ENCODE measurements at regions not wholly inside any gene's neighbourhood (a gene's known extent, or its start where the extent isn't known, plus 50 kb on each side); places are given as distances from the start of the nearest gene placed in this dataset.

- Histone ChIP-seq H2AFZ (ENCODE audit: insufficient read depth, low read length, poor library complexity) (no peak overlapping the region), H3K4me1 (ENCODE audit: control insufficient read depth in 1 of 2, insufficient read depth in 2 of 2, low read length in 2 of 2) (no peaks in the 10 kb centered on the region), H3K4me2 (ENCODE audit: low read length) (no peak overlapping the region), H3K27ac (ENCODE audit: low read depth, low read length) (no peak overlapping the region), H3K18ac (ENCODE audit: low read length) (no peak overlapping the region), H3K79me1 (ENCODE audit: low read length) (no peaks in the 10 kb centered on the region), H4K12ac (ENCODE audit: low read depth, low read length) (no peak overlapping the region), H2BK12ac (ENCODE audit: low read length) (no peak overlapping the region), H4K8ac (ENCODE audit: low read depth, low read length) (no peak overlapping the region), H3K27me3 (ENCODE audit: insufficient read depth, low read length) (no peaks in the 10 kb centered on the region), H4K91ac (ENCODE audit: low read depth, low read length) (no peak overlapping the region), H3K9me3 (ENCODE audit: insufficient read depth, low read depth, low read length) (no peaks in the 10 kb centered on the region), H3K79me2 (ENCODE audit: control insufficient read depth, insufficient read depth, low read length, poor library complexity) (no peaks in the 10 kb centered on the region), H3K23ac (ENCODE audit: low read length) (no peak overlapping the region), H2BK120ac (ENCODE audit: insufficient read depth, low read length, poor library complexity) (no peak overlapping the region), H3K36me3 (ENCODE audit: control insufficient read depth in 1 of 2, insufficient read depth in 2 of 2, low read length in 2 of 2) (no peaks in the 10 kb centered on the region), H2BK5ac (ENCODE audit: low read depth, low read length, poor library complexity) (no peak overlapping the region), H3K4ac (ENCODE audit: low read depth, low read length) (no peak overlapping the region), H3K9ac (ENCODE audit: low read length) (no peak overlapping the region), H3K4me3 (ENCODE audit: low read depth, low read length) (no peak overlapping the region), H2AK5ac (ENCODE audit: low read length) (no peak overlapping the region), H3K14ac (ENCODE audit: low read length) (no peak overlapping the region)
- no peak for DNase-seq
- no CpG with 5 or more reads among the region's 2 CpGs for WGBS (ENCODE audit: extremely low coverage, insufficient coverage, insufficient read length)
Observed at GRCh38 chr7:46802479-46802878, 779.4 kb downstream of the TNS3 start.

DNA sequence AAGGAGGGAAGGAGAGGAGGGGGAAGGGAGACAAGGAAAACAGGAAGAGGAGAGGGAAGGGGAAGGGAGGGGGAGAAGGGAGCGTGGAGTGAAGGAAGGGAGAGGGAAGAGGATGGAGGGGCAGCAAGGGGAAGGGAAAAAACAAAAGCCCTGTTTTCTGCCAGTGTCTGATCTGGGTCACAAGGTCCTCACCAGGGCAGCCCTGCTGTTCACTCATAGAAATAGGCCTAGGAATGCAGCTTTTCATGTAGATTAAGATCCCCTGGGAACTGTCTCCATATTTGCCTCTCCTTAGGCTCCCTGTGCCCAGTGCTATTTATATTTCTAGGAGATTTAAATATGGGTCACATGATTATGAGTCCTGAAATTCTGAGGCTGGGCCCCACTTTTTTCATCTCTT is 790.7 kb downstream of the TNS3 start:
- H3K4ac ChIP-seq (ENCODE audit: low read depth, low read length): no peak overlapping the region
- H2AFZ ChIP-seq (ENCODE audit: insufficient read depth, low read length, poor library complexity): no peak overlapping the region
- H2BK12ac ChIP-seq (ENCODE audit: low read length): no peak overlapping the region
- H3K4me1 ChIP-seq (ENCODE audit: control insufficient read depth in 1 of 2, insufficient read depth in 2 of 2, low read length in 2 of 2): no peaks in the 10 kb centered on the region
- H3K79me2 ChIP-seq (ENCODE audit: control insufficient read depth, insufficient read depth, low read length, poor library complexity): no peaks in the 10 kb centered on the region
- H3K23ac ChIP-seq (ENCODE audit: low read length): no peak overlapping the region
- H3K27ac ChIP-seq (ENCODE audit: low read depth, low read length): no peak overlapping the region
- no peaks in the 10 kb centered on the region for H3K79me1 ChIP-seq (ENCODE audit: low read length)
- H2BK5ac ChIP-seq (ENCODE audit: low read depth, low read length, poor library complexity): no peak overlapping the region
- H4K91ac ChIP-seq (ENCODE audit: low read depth, low read length): no peak overlapping the region
- no peaks in the 10 kb centered on the region for H3K36me3 ChIP-seq (ENCODE audit: control insufficient read depth in 1 of 2, insufficient read depth in 2 of 2, low read length in 2 of 2)
- no peak overlapping the region for H4K8ac ChIP-seq (ENCODE audit: low read depth, low read length)
- H3K27me3 ChIP-seq (ENCODE audit: insufficient read depth, low read length): no peaks in the 10 kb centered on the region
- WGBS (ENCODE audit: extremely low coverage, insufficient coverage, insufficient read length): 100% methylated on average over 1 of the region's 1 CpG
- H2AK5ac ChIP-seq (ENCODE audit: low read length): no peak overlapping the region
- H3K4me2 ChIP-seq (ENCODE audit: low read length): no peak overlapping the region
- H3K18ac ChIP-seq (ENCODE audit: low read length): no peak overlapping the region
- no peak overlapping the region for H3K9ac ChIP-seq (ENCODE audit: low read length)
- no peak overlapping the region for H3K4me3 ChIP-seq (ENCODE audit: low read depth, low read length)
- no peak overlapping the region for H4K12ac ChIP-seq (ENCODE audit: low read depth, low read length)
- DNase-seq: no peak
- no peak overlapping the region for H3K14ac ChIP-seq (ENCODE audit: low read length)
- no peaks in the 10 kb centered on the region for H3K9me3 ChIP-seq (ENCODE audit: insufficient read depth, low read depth, low read length)
- no peak overlapping the region for H2BK120ac ChIP-seq (ENCODE audit: insufficient read depth, low read length, poor library complexity)

DNA sequence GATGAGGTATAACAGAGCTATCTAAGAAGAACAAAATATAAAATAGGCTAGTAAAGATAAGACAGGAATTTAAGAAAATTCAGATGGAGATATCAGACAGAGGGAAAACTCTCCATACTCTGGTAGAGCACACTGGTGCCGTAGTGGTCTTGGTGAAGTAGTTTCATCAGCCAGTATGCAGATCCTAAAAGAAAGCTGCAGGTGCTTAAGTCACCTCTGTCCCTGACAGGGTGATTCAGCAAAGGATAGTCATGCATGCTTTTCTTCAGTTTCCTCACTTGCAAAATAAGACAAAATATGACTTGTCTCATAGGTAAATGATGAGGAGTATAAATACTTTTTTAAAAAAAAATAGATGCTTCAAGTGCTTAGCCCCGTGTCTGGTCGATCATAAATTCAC is 794.9 kb downstream of the TNS3 start:
- no peak for DNase-seq
- Histone ChIP-seq H3K4me3 (ENCODE audit: low read depth, low read length) (no peak overlapping the region), H3K27me3 (ENCODE audit: insufficient read depth, low read length) (no peaks in the 10 kb centered on the region)

DNA sequence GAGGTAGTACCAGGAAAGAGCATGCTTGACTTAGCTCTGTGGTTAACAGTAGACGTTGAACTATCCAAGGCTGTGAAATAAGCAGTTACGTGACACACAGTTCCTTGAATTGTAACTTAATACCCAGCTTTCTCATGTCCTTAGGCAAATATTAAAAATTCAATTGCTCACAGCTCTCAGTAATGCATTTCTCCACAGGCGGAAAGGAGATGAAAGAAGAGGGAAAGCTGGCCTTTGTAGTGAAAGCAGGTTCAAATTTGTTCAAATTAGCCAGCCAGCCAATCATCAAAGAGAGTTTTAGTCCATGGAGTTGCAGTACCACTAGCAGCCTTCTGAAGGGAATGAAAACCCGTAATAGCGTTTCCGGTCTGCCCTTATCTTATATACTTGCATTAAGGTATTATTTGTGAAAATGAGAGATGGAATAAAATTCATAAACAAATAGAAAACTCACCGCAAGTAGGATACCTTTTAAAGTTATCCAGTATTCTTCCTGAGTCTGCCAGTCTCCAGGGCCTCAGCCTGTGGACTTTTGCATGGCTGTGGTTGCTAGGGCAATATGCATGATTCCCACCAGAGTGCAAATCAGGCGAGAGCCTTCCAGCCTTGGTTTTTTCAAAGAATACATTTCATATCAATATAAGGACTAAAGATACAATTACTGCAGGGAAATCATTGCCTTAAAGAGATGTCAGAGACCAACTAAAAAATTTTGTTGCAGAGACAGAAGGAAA is 795.5 kb downstream of the TNS3 start:
- H3K18ac ChIP-seq (ENCODE audit: low read length): no peak overlapping the region
- no peak overlapping the region for H3K4me3 ChIP-seq (ENCODE audit: low read depth, low read length)
- no peak for DNase-seq
- no peaks in the 10 kb centered on the region for H3K9me3 ChIP-seq (ENCODE audit: insufficient read depth, low read depth, low read length)
- H4K8ac ChIP-seq (ENCODE audit: low read depth, low read length): no peak overlapping the region
- no peaks in the 10 kb centered on the region for H3K79me1 ChIP-seq (ENCODE audit: low read length)
- H3K4me1 ChIP-seq (ENCODE audit: control insufficient read depth in 1 of 2, insufficient read depth in 2 of 2, low read length in 2 of 2): no peaks in the 10 kb centered on the region
- H2BK5ac ChIP-seq (ENCODE audit: low read depth, low read length, poor library complexity): no peak overlapping the region
- H4K12ac ChIP-seq (ENCODE audit: low read depth, low read length): no peak overlapping the region
- H3K27me3 ChIP-seq (ENCODE audit: insufficient read depth, low read length): no peaks in the 10 kb centered on the region
- H3K36me3 ChIP-seq (ENCODE audit: control insufficient read depth in 1 of 2, insufficient read depth in 2 of 2, low read length in 2 of 2): no peaks in the 10 kb centered on the region
- H2BK12ac ChIP-seq (ENCODE audit: low read length): no peak overlapping the region
- H2AFZ ChIP-seq (ENCODE audit: insufficient read depth, low read length, poor library complexity): no peak overlapping the region
- no peak overlapping the region for H2AK5ac ChIP-seq (ENCODE audit: low read length)
- no peak overlapping the region for H2BK120ac ChIP-seq (ENCODE audit: insufficient read depth, low read length, poor library complexity)
- H3K4me2 ChIP-seq (ENCODE audit: low read length): no peak overlapping the region
- no peak overlapping the region for H3K4ac ChIP-seq (ENCODE audit: low read depth, low read length)
- H3K27ac ChIP-seq (ENCODE audit: low read depth, low read length): no peak overlapping the region
- no peaks in the 10 kb centered on the region for H3K79me2 ChIP-seq (ENCODE audit: control insufficient read depth, insufficient read depth, low read length, poor library complexity)
- no peak overlapping the region for H3K9ac ChIP-seq (ENCODE audit: low read length)
- no peak overlapping the region for H3K23ac ChIP-seq (ENCODE audit: low read length)
- no CpG with 5 or more reads among the region's 8 CpGs for WGBS (ENCODE audit: extremely low coverage, insufficient coverage, insufficient read length)
- H4K91ac ChIP-seq (ENCODE audit: low read depth, low read length): no peak overlapping the region
- H3K14ac ChIP-seq (ENCODE audit: low read length): no peak overlapping the region

More for the DNA sequence above, 794.9 kb downstream of the TNS3 start:
- no peaks in the 10 kb centered on the region for H3K79me2 ChIP-seq (ENCODE audit: control insufficient read depth, insufficient read depth, low read length, poor library complexity)
- WGBS (ENCODE audit: extremely low coverage, insufficient coverage, insufficient read length): no CpG with 5 or more reads among the region's 3 CpGs
- H3K4me1 ChIP-seq (ENCODE audit: control insufficient read depth in 1 of 2, insufficient read depth in 2 of 2, low read length in 2 of 2): no peaks in the 10 kb centered on the region
- H2BK12ac ChIP-seq (ENCODE audit: low read length): no peak overlapping the region
- no peak overlapping the region for H4K12ac ChIP-seq (ENCODE audit: low read depth, low read length)
- H3K23ac ChIP-seq (ENCODE audit: low read length): no peak overlapping the region
- no peak overlapping the region for H4K8ac ChIP-seq (ENCODE audit: low read depth, low read length)
- no peak overlapping the region for H2AFZ ChIP-seq (ENCODE audit: insufficient read depth, low read length, poor library complexity)
- H3K4me2 ChIP-seq (ENCODE audit: low read length): no peak overlapping the region
- no peak overlapping the region for H3K9ac ChIP-seq (ENCODE audit: low read length)
- H3K9me3 ChIP-seq (ENCODE audit: insufficient read depth, low read depth, low read length): no peaks in the 10 kb centered on the region
- no peak overlapping the region for H3K18ac ChIP-seq (ENCODE audit: low read length)
- no peak overlapping the region for H2BK5ac ChIP-seq (ENCODE audit: low read depth, low read length, poor library complexity)
- H4K91ac ChIP-seq (ENCODE audit: low read depth, low read length): no peak overlapping the region
- no peak overlapping the region for H2AK5ac ChIP-seq (ENCODE audit: low read length)
- H3K4ac ChIP-seq (ENCODE audit: low read depth, low read length): no peak overlapping the region
- H3K36me3 ChIP-seq (ENCODE audit: control insufficient read depth in 1 of 2, insufficient read depth in 2 of 2, low read length in 2 of 2): no peaks in the 10 kb centered on the region
- no peak overlapping the region for H3K27ac ChIP-seq (ENCODE audit: low read depth, low read length)
- H3K79me1 ChIP-seq (ENCODE audit: low read length): no peaks in the 10 kb centered on the region
- no peak overlapping the region for H2BK120ac ChIP-seq (ENCODE audit: insufficient read depth, low read length, poor library complexity)
- H3K14ac ChIP-seq (ENCODE audit: low read length): no peak overlapping the region
